H9 (cell line): ENCODE measurements at regions not wholly inside any gene's neighbourhood (a gene's known extent, or its start where the extent isn't known, plus 50 kb on each side); places are given as distances from the start of the nearest gene placed in this dataset.

Source experiments
- DNase-seq: peaks from one replicate; pipeline ENCODE4 v3.0.0-alpha.2; 2017
- H2AFZ ChIP-seq: one replicate; pipeline ENCODE4 v1.6.1; 2013; ENCODE audit warnings: mild to moderate bottlenecking, low read length, control low read depth, moderate library complexity
- H2AK5ac ChIP-seq: 2 replicates; pipeline ENCODE4 v1.6.1; 2013; ENCODE audit warnings: low read length, control low read depth, mixed read lengths; ENCODE audit not compliant: insufficient read length
- H2BK120ac ChIP-seq: one replicate; pipeline ENCODE4 v1.6.1; 2013; ENCODE audit warnings: low read depth, mild to moderate bottlenecking, low read length, control low read depth, inconsistent platforms; ENCODE audit not compliant: poor library complexity, severe bottlenecking
- H2BK12ac ChIP-seq: 2 replicates; pipeline ENCODE4 v1.6.1; 2013; ENCODE audit warnings: low read length, control low read depth, mixed read lengths, low read depth; ENCODE audit not compliant: insufficient read length
- H2BK15ac ChIP-seq: 2 replicates; pipeline ENCODE4 v1.6.1; 2013; ENCODE audit warnings: low read depth, low read length, control low read depth
- H2BK20ac ChIP-seq: one replicate; pipeline ENCODE4 v1.6.1; 2013; ENCODE audit warnings: low read depth, mild to moderate bottlenecking, low read length, control low read depth, inconsistent platforms; ENCODE audit not compliant: poor library complexity, severe bottlenecking
- H2BK5ac ChIP-seq: 2 replicates; pipeline ENCODE4 v1.6.1; 2013; ENCODE audit warnings: low read length, control low read depth, mixed read lengths; ENCODE audit not compliant: insufficient read length
- H3K14ac ChIP-seq: 2 replicates; pipeline ENCODE4 v1.6.1; 2013; ENCODE audit warnings: low read length, control low read depth; ENCODE audit not compliant: insufficient read depth
- H3K18ac ChIP-seq: 2 replicates; pipeline ENCODE4 v1.6.1; 2013; ENCODE audit warnings: low read depth, mild to moderate bottlenecking, mixed read lengths, low read length, control low read depth; ENCODE audit not compliant: insufficient read length
- H3K23ac ChIP-seq: 2 replicates; pipeline ENCODE4 v1.6.1; 2013; ENCODE audit warnings: low read length, control low read depth, mixed read lengths, low read depth; ENCODE audit not compliant: insufficient read length
- H3K23me2 ChIP-seq: 2 replicates; pipeline ENCODE4 v1.6.1; 2013; ENCODE audit warnings: low read depth, mild to moderate bottlenecking, mixed read lengths, low read length, control low read depth; ENCODE audit not compliant: insufficient read length, poor library complexity, severe bottlenecking
- H3K27ac ChIP-seq: 2 replicates; pipeline ENCODE4 v1.5.1; 2013; ENCODE audit warnings: low read length, control low read depth, mixed read lengths, low read depth; ENCODE audit not compliant: insufficient read length
- H3K27me3 ChIP-seq: 2 replicates; pipeline ENCODE4 v1.6.1; 2013; ENCODE audit warnings: low read length, control low read depth, inconsistent platforms; ENCODE audit not compliant: insufficient read depth
- H3K4ac ChIP-seq: 2 replicates; pipeline ENCODE4 v1.6.1; 2013; ENCODE audit warnings: low read depth, mild to moderate bottlenecking, control low read depth, inconsistent platforms, low read length, moderate library complexity
- H3K4me1 ChIP-seq: 2 replicates; pipeline ENCODE4 v1.6.1; 2013; ENCODE audit warnings: low read length, control low read depth, inconsistent platforms; ENCODE audit not compliant: insufficient read depth
- H3K4me2 ChIP-seq: 2 replicates; pipeline ENCODE4 v1.6.1; 2013; ENCODE audit warnings: low read length, control low read depth, mixed read lengths; ENCODE audit not compliant: insufficient read length, insufficient read depth
- H3K56ac ChIP-seq: 2 replicates; pipeline ENCODE4 v1.6.1; 2013; ENCODE audit warnings: low read depth, mild to moderate bottlenecking, mixed read lengths, low read length, control low read depth; ENCODE audit not compliant: insufficient read length
- H3K79me1 ChIP-seq: 2 replicates; pipeline ENCODE4 v1.6.1; 2013; ENCODE audit warnings: low read depth, mild to moderate bottlenecking, moderate library complexity, low read length, control low read depth, inconsistent platforms; ENCODE audit not compliant: insufficient read depth, poor library complexity, severe bottlenecking
- H3K79me2 ChIP-seq: 2 replicates; pipeline ENCODE4 v1.6.1; 2013; ENCODE audit warnings: low read length, control low read depth, inconsistent platforms; ENCODE audit not compliant: insufficient read depth
- H3K9ac ChIP-seq: 2 replicates; pipeline ENCODE4 v1.6.1; 2013; ENCODE audit warnings: low read length, control low read depth, mixed read lengths; ENCODE audit not compliant: insufficient read length; ENCODE audit errors: extremely low read depth
- H3K9me3 ChIP-seq: one replicate; pipeline ENCODE4 v1.6.1; 2013; ENCODE audit warnings: low read depth, low read length, inconsistent platforms; ENCODE audit not compliant: control insufficient read depth
- H3T11ph ChIP-seq: one replicate; pipeline ENCODE4 v1.6.1; 2013; ENCODE audit warnings: mild to moderate bottlenecking, low read length, control low read depth, inconsistent platforms
- H4K20me1 ChIP-seq: one replicate; pipeline ENCODE4 v1.6.1; 2013; ENCODE audit not compliant: control insufficient read depth, insufficient read length, insufficient read depth
- H4K5ac ChIP-seq: 2 replicates; pipeline ENCODE4 v1.6.1; 2013; ENCODE audit warnings: low read depth, mild to moderate bottlenecking, mixed read lengths, low read length, control low read depth; ENCODE audit not compliant: insufficient read length
- H4K8ac ChIP-seq: replicated peaks from 2 replicates; pipeline ENCODE4 v1.6.1; 2013; ENCODE audit warnings: low read length, control low read depth, mixed read lengths, low read depth; ENCODE audit not compliant: insufficient read length
- H4K91ac ChIP-seq: 2 replicates; pipeline ENCODE4 v1.6.1; 2013; ENCODE audit warnings: low read depth, mild to moderate bottlenecking, moderate library complexity, mixed read lengths, low read length, control low read depth; ENCODE audit not compliant: insufficient read length
- H3K27ac Mint-ChIP-seq, 3 experiments: 2 replicates in 2 of 3; 3 replicates in 1 of 3; pipeline ENCODE4 v1.8.0; 2020 to 2021; ENCODE audit warnings: mixed read lengths in 3 of 3, mild to moderate bottlenecking in 1 of 3, moderate library complexity in 1 of 3
- H3K27me3 Mint-ChIP-seq: 2 replicates; pipeline ENCODE4 v1.8.0; 2021; ENCODE audit warnings: low read depth, mild to moderate bottlenecking, moderate library complexity, mixed read lengths
- H3K36me3 Mint-ChIP-seq, 3 experiments: 2 replicates in 2 of 3; 3 replicates in 1 of 3; pipeline ENCODE4 v1.8.0; 2020 to 2021; ENCODE audit warnings: low read depth in 3 of 3, mixed read lengths in 3 of 3; ENCODE audit not compliant: insufficient read depth in 1 of 3
- H3K4me1 Mint-ChIP-seq, 2 experiments: 2 replicates each; pipeline ENCODE4 v1.8.0; 2020; ENCODE audit warnings: mixed read lengths in 2 of 2
- H3K4me3 Mint-ChIP-seq, 2 experiments: 2 replicates in 1 of 2; 3 replicates in 1 of 2; pipeline ENCODE4 v1.8.0; 2020 to 2021; ENCODE audit warnings: mild to moderate bottlenecking in 2 of 2, mixed read lengths in 2 of 2, moderate library complexity in 1 of 2
- H3K9me3 Mint-ChIP-seq, 2 experiments: 2 replicates in 1 of 2; 3 replicates in 1 of 2; pipeline ENCODE4 v1.8.0; 2020; ENCODE audit warnings: mild to moderate bottlenecking in 2 of 2, mixed read lengths in 2 of 2, moderate library complexity in 1 of 2
- CTCF ChIP-seq: fragments of 200-600 bp; sonication (generic); conservative IDR thresholded peaks from 3 replicates; pipeline ENCODE4 v1.8.0; 2021; ENCODE audit warnings: antibody characterized with exemption, mild to moderate bottlenecking
- WGBS: extraction: QIAGEN DNeasy Blood & Tissue Kit; methylation state at CpG from one replicate; pipeline ENCODE4 v1.1.7; 2013; ENCODE audit warnings: missing lambda C conversion rate, low lambda C conversion rate, mixed read lengths; ENCODE audit not compliant: insufficient read length; ENCODE audit errors: extremely low coverage; 5-methylcytosine and 5-hydroxymethylcytosine counted together

GRCh38 chr2:4258563-4258962 is 555.2 kb downstream of the DCDC2C start:
- no peak overlapping the region; a peak in 1 of 7 replicates for H3K27ac Mint-ChIP-seq
- no peak overlapping the region for H3K4me3 Mint-ChIP-seq
- H3K79me1 ChIP-seq, result no peaks in the 10 kb centered on the region
- no CpG with 5 or more reads among the region's 1 CpG for WGBS
- H2BK5ac ChIP-seq, result no peak overlapping the region
- H3K27me3 ChIP-seq, result no peaks in the 10 kb centered on the region
- no peak overlapping the region for H3K14ac ChIP-seq
- no peak overlapping the region for H4K91ac ChIP-seq
- no peak overlapping the region for H3K23ac ChIP-seq
- H3K4me1 ChIP-seq, result no peaks in the 10 kb centered on the region
- H2BK15ac ChIP-seq, result no peak overlapping the region
- no peak overlapping the region for H2AK5ac ChIP-seq
- no peaks in the 10 kb centered on the region for H3K4me1 Mint-ChIP-seq
- no peak overlapping the region for H4K8ac ChIP-seq
- DNase-seq, result no peak
- H3K79me2 ChIP-seq, result no peaks in the 10 kb centered on the region
- H2BK20ac ChIP-seq, result no peak overlapping the region
- no peak overlapping the region for H3K56ac ChIP-seq
- no peaks in the 10 kb centered on the region for H3K36me3 Mint-ChIP-seq
- no peak overlapping the region for H2BK120ac ChIP-seq
- no peaks in the 10 kb centered on the region for H3K9me3 ChIP-seq
- H3K18ac ChIP-seq, result no peak overlapping the region
- H3K27me3 Mint-ChIP-seq, result no peaks in the 10 kb centered on the region
- H3K4ac ChIP-seq, result no peak overlapping the region
- no peak overlapping the region for H4K5ac ChIP-seq
- no peaks in the 10 kb centered on the region for H4K20me1 ChIP-seq
- H3K23me2 ChIP-seq, result no peaks in the 10 kb centered on the region
- no peak overlapping the region for H3T11ph ChIP-seq
- H3K9ac ChIP-seq, result no peak overlapping the region
- no peak overlapping the region for H2AFZ ChIP-seq
- no peak overlapping the region for H3K27ac ChIP-seq
- TF ChIP-seq CTCF, result no peak
- no peak overlapping the region for H3K4me2 ChIP-seq
- H3K9me3 Mint-ChIP-seq, result no peaks in the 10 kb centered on the region
- no peak overlapping the region for H2BK12ac ChIP-seq
